HL-60 (cell line): ENCODE measurements at regions not wholly inside any gene's neighbourhood (a gene's known extent, or its start where the extent isn't known, plus 50 kb on each side); places are given as distances from the start of the nearest gene placed in this dataset.

Experiments
- DNase-seq, 2 experiments: peaks; one replicate each; pipeline ENCODE4 v3.0.0-alpha.2; 2010 to 2020; ENCODE audit warnings: low read depth in 1 of 2, low spot score in 1 of 2
- H3K27ac ChIP-seq: fragments of 250-450 bp; sonication (Bioruptor Pico); replicated peaks from 2 replicates; pipeline ENCODE4 v1.5.1; 2020; ENCODE audit warnings: mild to moderate bottlenecking, moderate library complexity
- H3K27me3 ChIP-seq: fragments of 250-450 bp; sonication (Bioruptor Pico); 2 replicates; pipeline ENCODE4 v1.5.1; 2021; ENCODE audit warnings: mild to moderate bottlenecking, moderate library complexity; ENCODE audit not compliant: insufficient read depth, poor library complexity, severe bottlenecking
- H3K4me3 ChIP-seq: replicated peaks from 2 replicates; pipeline ENCODE4 v1.5.1; 2011; ENCODE audit warnings: mild to moderate bottlenecking, control low read depth, low read length; ENCODE audit not compliant: insufficient read depth
- CTCF ChIP-seq: IDR thresholded peaks from one replicate; pipeline ENCODE4 v1.5.1; 2011; ENCODE audit warnings: low read length, control low read depth, inconsistent platforms; ENCODE audit not compliant: insufficient read depth
- GABPA ChIP-seq: IDR thresholded peaks from 2 replicates; pipeline ENCODE4 v1.6.1; 2012; ENCODE audit warnings: low read depth
- POLR2AphosphoS5 ChIP-seq: IDR thresholded peaks from 2 replicates; pipeline ENCODE4 v1.6.1; 2012; ENCODE audit warnings: low read depth
- REST ChIP-seq: IDR thresholded peaks from 2 replicates; pipeline ENCODE4 v1.6.1; 2012; ENCODE audit warnings: low read depth; ENCODE audit not compliant: insufficient replicate concordance
- SPI1 ChIP-seq: IDR thresholded peaks from 2 replicates; pipeline ENCODE4 v1.6.1; 2012; ENCODE audit warnings: low read depth, mild to moderate bottlenecking, borderline replicate concordance

DNA sequence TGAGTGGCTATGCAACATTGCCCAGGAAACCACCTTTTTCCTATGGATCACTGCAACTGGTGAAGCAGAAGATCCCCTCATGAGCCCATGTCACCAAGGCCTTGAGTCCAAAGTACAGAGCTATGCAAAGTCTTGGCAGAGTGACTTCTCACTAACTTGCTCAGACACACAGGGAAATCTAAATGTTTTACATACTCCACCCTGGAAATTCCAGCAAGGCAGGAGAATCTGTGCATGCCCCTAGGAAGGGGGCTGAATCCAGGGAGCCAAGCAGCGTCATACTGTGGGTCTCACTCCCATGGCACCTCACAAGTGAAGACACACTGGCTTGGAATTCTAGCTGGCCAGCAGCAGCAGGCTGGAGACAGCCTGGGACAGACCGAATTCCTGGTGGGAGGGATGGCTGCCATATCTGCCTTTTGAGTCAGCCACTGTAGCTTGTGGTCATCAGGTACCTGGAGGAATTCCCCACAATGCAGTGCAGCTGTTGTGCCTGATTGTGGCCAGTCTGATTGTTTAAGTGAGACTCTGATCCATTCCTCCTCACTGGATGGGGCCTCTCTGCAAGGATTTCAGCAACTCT lies 1817.4 kb downstream of the SUCLG1 start:
- DNase-seq: no peak
- TF ChIP-seq REST (no peak), GABPA (no peak), POLR2AphosphoS5 (no peak), CTCF (no peak), SPI1 (no peak)
- Histone ChIP-seq H3K27ac (no peak overlapping the region), H3K27me3 (no peaks in the 10 kb centered on the region), H3K4me3 (no peak overlapping the region)

DNA sequence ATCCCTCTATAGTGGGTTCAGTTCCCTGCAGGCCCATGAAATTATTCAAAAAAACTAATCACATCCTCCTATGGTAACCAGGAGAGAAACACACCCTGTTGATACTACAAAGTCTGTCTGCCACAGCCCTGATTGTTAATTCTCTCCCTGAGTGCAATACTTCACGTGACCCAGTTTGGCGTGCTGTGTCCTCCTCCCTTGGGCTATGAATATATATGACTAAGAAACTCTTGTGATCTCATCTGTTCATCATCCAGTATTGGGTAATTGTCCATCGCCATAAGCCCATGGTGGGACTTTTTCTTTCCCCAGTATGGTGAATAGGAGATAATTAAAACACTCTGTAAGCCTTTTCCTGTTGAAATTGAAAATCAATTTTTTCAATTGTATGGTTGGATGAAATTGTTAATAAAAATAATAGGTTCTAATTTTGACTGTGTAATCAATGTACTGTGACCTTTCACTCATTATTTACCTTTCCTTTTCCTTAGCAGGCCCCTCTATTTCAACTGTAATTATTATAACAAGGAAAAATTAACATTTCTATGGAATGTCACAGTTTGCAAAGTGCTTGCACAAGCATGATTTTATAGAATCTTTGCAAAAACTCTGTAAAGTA lies 1822.6 kb downstream of the SUCLG1 start:
- TF ChIP-seq REST (no peak), CTCF (no peak), GABPA (no peak)
- Histone ChIP-seq H3K27ac (no peak overlapping the region), H3K4me3 (no peak overlapping the region), H3K27me3 (no peaks in the 10 kb centered on the region)
- no peak for DNase-seq

- no peak for DNase-seq
- no peak for TF ChIP-seq GABPA
- no peak for TF ChIP-seq REST
- no peak for TF ChIP-seq SPI1
- TF ChIP-seq CTCF: no peak
- no peak for TF ChIP-seq POLR2AphosphoS5
Observed at GRCh38 chr2:82599021-82599420, 1860.1 kb downstream of the SUCLG1 start.

More at GRCh38 chr2:82599021-82599420, 1860.1 kb downstream of the SUCLG1 start:
- no peak overlapping the region for H3K27ac ChIP-seq
- no peaks in the 10 kb centered on the region for H3K27me3 ChIP-seq
- H3K4me3 ChIP-seq: no peak overlapping the region
